ENCODE measurements at regions not wholly inside any gene's neighbourhood (a gene's known extent, or its start where the extent isn't known, plus 50 kb on each side); places are given as distances from the start of the nearest gene placed in this dataset.
A peak's percentile ranks its signal among the peaks of the same experiment; 100 is the strongest.

- DNase-seq (ENCODE audit: low spot score): no peak
- no peak for FAIRE-seq
- Histone ChIP-seq H2AFZ (ENCODE audit: low read length) (no peak overlapping the region), H3K79me2 (ENCODE audit: insufficient read depth, low read length) (no peaks in the 10 kb centered on the region), H4K20me1 (ENCODE audit: insufficient read depth, low read length) (no peaks in the 10 kb centered on the region), H3K9me3 (ENCODE audit: low read length) (no peaks in the 10 kb centered on the region), H3K4me1 (ENCODE audit: insufficient read depth, low read length) (peaks cover 49% of the 10 kb centered on the region), H3K27ac (ENCODE audit: extremely low read length, insufficient read depth, low read length) (no peak overlapping the region), H3K4me2 (ENCODE audit: low read depth, low read length) (no peak overlapping the region), H3K27me3 (ENCODE audit: control insufficient read depth in 1 of 2, insufficient read depth in 2 of 2, low read length in 2 of 2) (no peaks in the 10 kb centered on the region), H3K36me3 (replicated peaks in 1 of 2; ENCODE audit: control insufficient read depth in 1 of 2, insufficient read depth in 2 of 2, low read length in 2 of 2) (no peaks in the 10 kb centered on the region), H3K4me3 (replicated peaks in 1 of 3; ENCODE audit: insufficient read depth in 1 of 3, low read depth in 2 of 3, low read length in 3 of 3) (no peak overlapping the region), H3K9ac (ENCODE audit: insufficient read depth, low read depth, low read length) (no peak overlapping the region)
- no TSS peak for BruUV-seq (replicated peaks)
- ATAC-seq: no peak
- in situ Hi-C loops (cut with HindIII; ENCODE audit: extremely low pct_ligation_motif_present, low pct_unique_long_range_greater_than_20kb) (no loop called here), intact Hi-C loops (cut with micrococcal nuclease; ENCODE audit: unreplicated experiment) (no loop called here)
- no peak for TF ChIP-seq NFATC3 (CRISPR knock-in tag; IDR thresholded peaks at IDR 0.05)
- no peak for TF ChIP-seq MEIS1 (CRISPR knock-in tag; IDR thresholded peaks at IDR 0.05; ENCODE audit: borderline replicate concordance)
- no peak for TF ChIP-seq ZHX1 (CRISPR knock-in tag; IDR thresholded peaks at IDR 0.05; ENCODE audit: low read depth)
- no peak for TF ChIP-seq HOXA7 (CRISPR knock-in tag; IDR thresholded peaks at IDR 0.05)
- TF ChIP-seq CREM (IDR thresholded peaks at IDR 0.05): no peak
- no peak for TF ChIP-seq CREM (CRISPR knock-in tag; IDR thresholded peaks at IDR 0.05)
- no peak for TF ChIP-seq CEBPB (IDR thresholded peaks at IDR 0.05; ENCODE audit: borderline replicate concordance, low read depth, low read length)
- ChIA-PET POLR2A (no interaction called here), CTCF (ENCODE audit: low intra/inter-chr PET ratio, low total read pairs) (no interaction called here)
Measured at GRCh38 chr9:95776176-95776575, 99.3 kb upstream of the ERCC6L2 start.

- H3K4me2 ChIP-seq (ENCODE audit: low read depth, low read length): no peak overlapping the region
- ATAC-seq: no peak
- no peaks in the 10 kb centered on the region for H3K36me3 ChIP-seq (replicated peaks in 1 of 2; ENCODE audit: control insufficient read depth in 1 of 2, insufficient read depth in 2 of 2, low read length in 2 of 2)
- in situ Hi-C loops (cut with HindIII; ENCODE audit: extremely low pct_ligation_motif_present, low pct_unique_long_range_greater_than_20kb) (no loop called here), intact Hi-C loops (cut with micrococcal nuclease; ENCODE audit: unreplicated experiment) (no loop called here)
- H3K27ac ChIP-seq (ENCODE audit: extremely low read length, insufficient read depth, low read length): no peak overlapping the region
- 95% methylated on average over 5 of the region's 5 CpGs for WGBS (ENCODE audit: low lambda C conversion rate)
- peaks cover 58% of the 10 kb centered on the region for H3K4me1 ChIP-seq (ENCODE audit: insufficient read depth, low read length)
- ChIA-PET POLR2A (no interaction called here), CTCF (ENCODE audit: low intra/inter-chr PET ratio, low total read pairs) (no interaction called here)
- H3K9ac ChIP-seq (ENCODE audit: insufficient read depth, low read depth, low read length): no peak overlapping the region
- no peak for DNase-seq (ENCODE audit: low spot score)
- H2AFZ ChIP-seq (ENCODE audit: low read length): no peak overlapping the region
- no TSS peak for BruUV-seq (replicated peaks)
- no peak for FAIRE-seq
- H3K79me2 ChIP-seq (ENCODE audit: insufficient read depth, low read length): no peaks in the 10 kb centered on the region
- H4K20me1 ChIP-seq (ENCODE audit: insufficient read depth, low read length): no peaks in the 10 kb centered on the region
- H3K4me3 ChIP-seq (replicated peaks in 1 of 3; ENCODE audit: insufficient read depth in 1 of 3, low read depth in 2 of 3, low read length in 3 of 3): no peak overlapping the region
- no peaks in the 10 kb centered on the region for H3K9me3 ChIP-seq (ENCODE audit: low read length)
- no peaks in the 10 kb centered on the region for H3K27me3 ChIP-seq (ENCODE audit: control insufficient read depth in 1 of 2, insufficient read depth in 2 of 2, low read length in 2 of 2)
- TF ChIP-seq DRAP1 (CRISPR knock-in tag; IDR thresholded peaks at IDR 0.05) (no peak), ZNF256 (CRISPR knock-in tag; conservative IDR thresholded peaks at IDR 0.05) (no peak), FOXP1 (IDR thresholded peaks at IDR 0.05) (no peak), FOXP1 (CRISPR knock-in tag; IDR thresholded peaks at IDR 0.05) (no peak), ZNF503 (CRISPR knock-in tag; IDR thresholded peaks at IDR 0.05) (no peak), ZNF143 (CRISPR knock-in tag; IDR thresholded peaks at IDR 0.05) (peak; percentile 63), ZBTB38 (CRISPR knock-in tag; IDR thresholded peaks at IDR 0.05) (0 out of 2 replicates have a peak, but pooled peaks have one; percentile 1), MATR3 (CRISPR knock-in tag; IDR thresholded peaks at IDR 0.05) (no peak), TRIM22 (IDR thresholded peaks at IDR 0.05) (no peak), NR3C1 (CRISPR knock-in tag; IDR thresholded peaks at IDR 0.05) (no peak)
Measured at GRCh38 chr9:95775191-95775590, 100.3 kb upstream of the ERCC6L2 start.

Measured in HepG2 (cell line).